ENCODE measurements at regions not wholly inside any gene's neighbourhood (a gene's known extent, or its start where the extent isn't known, plus 50 kb on each side); places are given as distances from the start of the nearest gene placed in this dataset.

GRCh38 chr16:49952386-49952785, 72.6 kb upstream of the CNEP1R1 start:
- TF ChIP-seq SP1 (IDR thresholded peaks at IDR 0.05): no peak
- no peak for TF ChIP-seq FOXM1 (IDR thresholded peaks at IDR 0.05; ENCODE audit: borderline replicate concordance)
- TF ChIP-seq NFRKB (IDR thresholded peaks at IDR 0.05): no peak
- no peak for TF ChIP-seq LEF1 (IDR thresholded peaks at IDR 0.05; ENCODE audit: borderline replicate concordance)
- no peak for TF ChIP-seq BHLHE40 (IDR thresholded peaks at IDR 0.05; ENCODE audit: borderline replicate concordance)
- TF ChIP-seq TARDBP (IDR thresholded peaks at IDR 0.05): no peak
- TF ChIP-seq ELF4 (IDR thresholded peaks at IDR 0.05): no peak
- no peak for TF ChIP-seq ZNF384 (IDR thresholded peaks at IDR 0.05)
- no peak for TF ChIP-seq FOXA1 (IDR thresholded peaks at IDR 0.05)
- no peak for TF ChIP-seq SUZ12 (IDR thresholded peaks at IDR 0.05)
- no peak for TF ChIP-seq FOXK2 (IDR thresholded peaks at IDR 0.05)
- TF ChIP-seq PKNOX1 (IDR thresholded peaks at IDR 0.05): peak; percentile 7; the same call in 1 of the 2 replicates

Measured in HEK293T (cell line).